ENCODE measurements at regions not wholly inside any gene's neighbourhood (a gene's known extent, or its start where the extent isn't known, plus 50 kb on each side); places are given as distances from the start of the nearest gene placed in this dataset.

GRCh38 chr3:4235690-4236089, 67.5 kb upstream of the SETMAR start:
- no peak for TF ChIP-seq EP300 (IDR thresholded peaks at IDR 0.05; ENCODE audit: borderline replicate concordance)
- no peak for TF ChIP-seq CEBPB (IDR thresholded peaks at IDR 0.05)
- no peak for TF ChIP-seq YY1 (IDR thresholded peaks at IDR 0.05; ENCODE audit: low read depth)
- TF ChIP-seq, protein P1, sequence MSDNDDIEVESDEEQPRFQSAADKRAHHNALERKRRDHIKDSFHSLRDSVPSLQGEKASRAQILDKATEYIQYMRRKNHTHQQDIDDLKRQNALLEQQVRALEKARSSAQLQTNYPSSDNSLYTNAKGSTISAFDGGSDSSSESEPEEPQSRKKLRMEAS (IDR thresholded peaks at IDR 0.05), result no peak
- no peak for TF ChIP-seq RAD21 (IDR thresholded peaks at IDR 0.05; ENCODE audit: low read depth)
